BJ (cell line): ENCODE measurements at regions not wholly inside any gene's neighbourhood (a gene's known extent, or its start where the extent isn't known, plus 50 kb on each side); places are given as distances from the start of the nearest gene placed in this dataset.
A peak's percentile ranks its signal among the peaks of the same experiment; 100 is the strongest.

Experiments used
- CTCF ChIA-PET: fragments of 350-600 bp; formaldehyde crosslinking; extraction: SDS; loops from one replicate; lab custom pipeline; 2021; ENCODE audit warnings: antibody characterized with exemption, inconsistent platforms; lab: Yijun Ruan, JAX
- POLR2A ChIA-PET: fragments of 300-600 bp; sonication (Branson Sonifier 250); formaldehyde crosslinking; extraction: SDS; loops from one replicate; lab custom pipeline; 2021; ENCODE audit warnings: antibody characterized with exemption; lab: Charles Lee
- DNase-seq: peaks from one replicate; pipeline ENCODE4 v3.0.0-alpha.2; 2011; ENCODE audit warnings: low read depth
- H3K27me3 ChIP-seq: 2 replicates; pipeline ENCODE4 v1.6.0; 2011; ENCODE audit warnings: low read length; ENCODE audit not compliant: control insufficient read depth, insufficient read depth
- H3K36me3 ChIP-seq: 2 replicates; pipeline ENCODE4 v1.5.1; 2011; ENCODE audit warnings: low read length; ENCODE audit not compliant: control insufficient read depth, insufficient read depth
- H3K4me3 ChIP-seq: 2 replicates; pipeline ENCODE4 v1.5.1; 2011; ENCODE audit warnings: low read depth, mild to moderate bottlenecking, control low read depth, low read length
- TF ChIP-seq, protein P1 (sequence below): IDR thresholded peaks from 2 replicates; pipeline ENCODE4 v1.5.1; 2011; ENCODE audit warnings: low read depth, mild to moderate bottlenecking, control low read depth, inconsistent platforms, low read length, moderate library complexity; ENCODE audit not compliant: insufficient read depth

GRCh38 chr14:34055157-34055950 lies 104.5 kb upstream of the EGLN3 start:
- POLR2A ChIA-PET = no interaction called here
- CTCF ChIA-PET = interaction anchor here (1.3 kb wide), 1 partner anchor 43 kb away, joined by 3 read pairs; no protein-coding TSS in a partner anchor
- Histone ChIP-seq H3K36me3 (no peaks in the 10 kb centered on the region), H3K4me3 (no peak overlapping the region), H3K27me3 (no peaks in the 10 kb centered on the region)
- TF ChIP-seq, protein P1, sequence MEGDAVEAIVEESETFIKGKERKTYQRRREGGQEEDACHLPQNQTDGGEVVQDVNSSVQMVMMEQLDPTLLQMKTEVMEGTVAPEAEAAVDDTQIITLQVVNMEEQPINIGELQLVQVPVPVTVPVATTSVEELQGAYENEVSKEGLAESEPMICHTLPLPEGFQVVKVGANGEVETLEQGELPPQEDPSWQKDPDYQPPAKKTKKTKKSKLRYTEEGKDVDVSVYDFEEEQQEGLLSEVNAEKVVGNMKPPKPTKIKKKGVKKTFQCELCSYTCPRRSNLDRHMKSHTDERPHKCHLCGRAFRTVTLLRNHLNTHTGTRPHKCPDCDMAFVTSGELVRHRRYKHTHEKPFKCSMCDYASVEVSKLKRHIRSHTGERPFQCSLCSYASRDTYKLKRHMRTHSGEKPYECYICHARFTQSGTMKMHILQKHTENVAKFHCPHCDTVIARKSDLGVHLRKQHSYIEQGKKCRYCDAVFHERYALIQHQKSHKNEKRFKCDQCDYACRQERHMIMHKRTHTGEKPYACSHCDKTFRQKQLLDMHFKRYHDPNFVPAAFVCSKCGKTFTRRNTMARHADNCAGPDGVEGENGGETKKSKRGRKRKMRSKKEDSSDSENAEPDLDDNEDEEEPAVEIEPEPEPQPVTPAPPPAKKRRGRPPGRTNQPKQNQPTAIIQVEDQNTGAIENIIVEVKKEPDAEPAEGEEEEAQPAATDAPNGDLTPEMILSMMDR = no peak
- no peak for DNase-seq

GRCh38 chr14:34053666-34054065 lies 102.8 kb upstream of the EGLN3 start:
- TF ChIP-seq, protein P1 = peak; percentile 21; the same call in 1 of the 2 replicates
- POLR2A ChIA-PET = no interaction called here
- Histone ChIP-seq H3K36me3 (no peaks in the 10 kb centered on the region), H3K4me3 (no peak overlapping the region), H3K27me3 (no peaks in the 10 kb centered on the region)
- CTCF ChIA-PET = interaction anchor here (0.8 to 1.2 kb wide), 2 partner anchors 45 to 204 kb away, joined by 3 read pairs; no protein-coding TSS in a partner anchor
- no peak for DNase-seq

- Histone ChIP-seq H3K36me3 (no peaks in the 10 kb centered on the region), H3K4me3 (no peak overlapping the region), H3K27me3 (no peaks in the 10 kb centered on the region)
- TF ChIP-seq, protein P1 = no peak
- ChIA-PET POLR2A (no interaction called here), CTCF (interaction anchor here (0.6 to 1.2 kb wide), 2 partner anchors 203 to 1444 kb away, joined by 3 to 4 read pairs; no protein-coding TSS in a partner anchor)
- no peak for DNase-seq
Measured at GRCh38 chr14:34052658-34053014, 101.8 kb upstream of the EGLN3 start.

GRCh38 chr14:34051966-34052657 lies 101.2 kb upstream of the EGLN3 start:
- Histone ChIP-seq H3K36me3 (no peaks in the 10 kb centered on the region), H3K27me3 (no peaks in the 10 kb centered on the region), H3K4me3 (no peak overlapping the region)
- CTCF ChIA-PET = interaction anchor here (0.7 to 1.6 kb wide), 3 partner anchors 9 to 274 kb away, joined by 3 to 4 read pairs (median 4); no protein-coding TSS in a partner anchor
- POLR2A ChIA-PET = no interaction called here
- TF ChIP-seq, protein P1 = no peak
- DNase-seq = no peak

- Histone ChIP-seq H3K4me3 (no peak overlapping the region), H3K27me3 (no peaks in the 10 kb centered on the region), H3K36me3 (no peaks in the 10 kb centered on the region)
- TF ChIP-seq, protein P1 = no peak
- CTCF ChIA-PET = interaction anchor here (1.6 kb wide), 1 partner anchor 10 kb away, joined by 4 read pairs; no protein-coding TSS in a partner anchor
- POLR2A ChIA-PET = no interaction called here
- no peak for DNase-seq
Measured at GRCh38 chr14:34050606-34051005, 99.7 kb upstream of the EGLN3 start.
